ENCODE measurements at regions not wholly inside any gene's neighbourhood (a gene's known extent, or its start where the extent isn't known, plus 50 kb on each side); places are given as distances from the start of the nearest gene placed in this dataset.

- no peak overlapping the region for H3K27ac ChIP-seq (ENCODE audit: low read depth in 1 of 2, low read length in 2 of 2)
- H3K4me3 Mint-ChIP-seq = no peak overlapping the region
- no peaks in the 10 kb centered on the region for H3K36me3 ChIP-seq (replicated peaks in 1 of 2; ENCODE audit: control insufficient read depth in 1 of 2, insufficient read depth in 2 of 2, low read length in 2 of 2)
- H3K27me3 Mint-ChIP-seq (ENCODE audit: low read depth in 3 of 3) = no peaks in the 10 kb centered on the region
- no peak overlapping the region for H3K9ac ChIP-seq (ENCODE audit: insufficient read depth, low read length, poor library complexity, severe bottlenecking)
- no peak overlapping the region for H2AFZ ChIP-seq (ENCODE audit: insufficient read depth, low read depth, low read length, poor library complexity, severe bottlenecking)
- no CpG with 5 or more reads among the region's 1 CpG for WGBS (ENCODE audit: insufficient coverage)
- no peak overlapping the region for H3K27ac Mint-ChIP-seq
- DNase-seq = no peak
- no peaks in the 10 kb centered on the region for H3K4me1 ChIP-seq (ENCODE audit: control insufficient read depth in 1 of 2, insufficient read depth in 2 of 2, low read length in 2 of 2)
- peaks cover 0 to 6% (median 3%) of the 10 kb centered on the region in 7 donors for H3K9me3 Mint-ChIP-seq
- H3K4me1 Mint-ChIP-seq = no peaks in the 10 kb centered on the region
- intact Hi-C loops (cut with micrococcal nuclease) = no loop called here
- H3K79me2 ChIP-seq (ENCODE audit: insufficient read depth, low read length) = no peaks in the 10 kb centered on the region
- no peaks in the 10 kb centered on the region for H3K27me3 ChIP-seq (ENCODE audit: control insufficient read depth in 2 of 2, insufficient read depth in 2 of 2, low read length in 2 of 2)
- no peak overlapping the region for H3K4me3 ChIP-seq (replicated peaks in 1 of 3; ENCODE audit: low read depth in 2 of 3, low read length in 3 of 3)
- H3K9me3 ChIP-seq (replicated peaks in 1 of 2; ENCODE audit: control insufficient read depth in 1 of 2, insufficient read depth in 1 of 2, low read length in 2 of 2) = peaks cover 0 to 9% of the 10 kb centered on the region in 2 donors
- no peaks in the 10 kb centered on the region for H4K20me1 ChIP-seq (ENCODE audit: insufficient read depth, low read length)
- no peaks in the 10 kb centered on the region for H3K36me3 Mint-ChIP-seq
- TF ChIP-seq, protein P1, sequence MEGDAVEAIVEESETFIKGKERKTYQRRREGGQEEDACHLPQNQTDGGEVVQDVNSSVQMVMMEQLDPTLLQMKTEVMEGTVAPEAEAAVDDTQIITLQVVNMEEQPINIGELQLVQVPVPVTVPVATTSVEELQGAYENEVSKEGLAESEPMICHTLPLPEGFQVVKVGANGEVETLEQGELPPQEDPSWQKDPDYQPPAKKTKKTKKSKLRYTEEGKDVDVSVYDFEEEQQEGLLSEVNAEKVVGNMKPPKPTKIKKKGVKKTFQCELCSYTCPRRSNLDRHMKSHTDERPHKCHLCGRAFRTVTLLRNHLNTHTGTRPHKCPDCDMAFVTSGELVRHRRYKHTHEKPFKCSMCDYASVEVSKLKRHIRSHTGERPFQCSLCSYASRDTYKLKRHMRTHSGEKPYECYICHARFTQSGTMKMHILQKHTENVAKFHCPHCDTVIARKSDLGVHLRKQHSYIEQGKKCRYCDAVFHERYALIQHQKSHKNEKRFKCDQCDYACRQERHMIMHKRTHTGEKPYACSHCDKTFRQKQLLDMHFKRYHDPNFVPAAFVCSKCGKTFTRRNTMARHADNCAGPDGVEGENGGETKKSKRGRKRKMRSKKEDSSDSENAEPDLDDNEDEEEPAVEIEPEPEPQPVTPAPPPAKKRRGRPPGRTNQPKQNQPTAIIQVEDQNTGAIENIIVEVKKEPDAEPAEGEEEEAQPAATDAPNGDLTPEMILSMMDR (IDR thresholded peaks at IDR 0.05) = no peak
- no peak overlapping the region for H3K4me2 ChIP-seq (replicated peaks; ENCODE audit: extremely low read depth, low read length, poor library complexity, severe bottlenecking)
These were observed 2315.7 kb upstream of the TENM3 start for GRCh38 chr4:179927473-179927872.

DNA sequence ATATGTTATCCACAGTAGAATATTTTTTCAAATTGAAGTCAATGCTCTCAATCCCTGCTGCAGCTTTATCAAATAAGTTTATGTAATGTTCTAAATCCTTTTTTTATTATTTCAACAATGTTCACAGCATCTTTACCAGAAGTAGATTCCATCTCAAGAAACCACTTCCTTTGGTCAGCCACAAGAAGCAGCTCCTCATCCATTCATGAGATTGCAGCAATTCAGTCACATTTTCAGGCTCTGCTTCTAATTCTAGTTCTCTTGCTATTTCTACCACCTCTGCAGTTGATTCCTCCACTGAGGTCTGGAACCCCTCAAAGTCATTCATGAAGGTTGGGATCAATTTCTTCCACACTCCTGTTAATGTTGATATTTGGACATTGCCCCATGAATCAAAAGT, 2301.3 kb upstream of the TENM3 start:
- no peak overlapping the region for H3K9ac ChIP-seq (ENCODE audit: insufficient read depth, low read length, poor library complexity, severe bottlenecking)
- H3K4me1 ChIP-seq (ENCODE audit: control insufficient read depth in 1 of 2, insufficient read depth in 2 of 2, low read length in 2 of 2) = no peaks in the 10 kb centered on the region
- no peak for DNase-seq
- H3K4me2 ChIP-seq (replicated peaks; ENCODE audit: extremely low read depth, low read length, poor library complexity, severe bottlenecking) = no peak overlapping the region
- Mint-ChIP-seq H3K27me3 (ENCODE audit: low read depth in 3 of 3) (peaks cover 0 to 3% (median 1%) of the 10 kb centered on the region in 3 donors), H3K27ac (no peak overlapping the region), H3K4me1 (no peaks in the 10 kb centered on the region), H3K9me3 (peaks cover 0 to 9% (median 4%) of the 10 kb centered on the region in 7 donors), H3K36me3 (no peaks in the 10 kb centered on the region), H3K4me3 (no peak overlapping the region)
- H4K20me1 ChIP-seq (ENCODE audit: insufficient read depth, low read length) = no peaks in the 10 kb centered on the region
- intact Hi-C loops (cut with micrococcal nuclease) = no loop called here
- no peaks in the 10 kb centered on the region for H3K79me2 ChIP-seq (ENCODE audit: insufficient read depth, low read length)
- H3K27ac ChIP-seq (ENCODE audit: low read depth in 1 of 2, low read length in 2 of 2) = no peak overlapping the region
- no peaks in the 10 kb centered on the region for H3K27me3 ChIP-seq (ENCODE audit: control insufficient read depth in 2 of 2, insufficient read depth in 2 of 2, low read length in 2 of 2)
- TF ChIP-seq, protein P1 (IDR thresholded peaks at IDR 0.05) = no peak
- no peaks in the 10 kb centered on the region for H3K36me3 ChIP-seq (replicated peaks in 1 of 2; ENCODE audit: control insufficient read depth in 1 of 2, insufficient read depth in 2 of 2, low read length in 2 of 2)
- H3K4me3 ChIP-seq (replicated peaks in 1 of 3; ENCODE audit: low read depth in 2 of 3, low read length in 3 of 3) = no peak overlapping the region
- H3K9me3 ChIP-seq (replicated peaks in 1 of 2; ENCODE audit: control insufficient read depth in 1 of 2, insufficient read depth in 1 of 2, low read length in 2 of 2) = peaks cover 0 to 8% of the 10 kb centered on the region in 2 donors
- no peak overlapping the region for H2AFZ ChIP-seq (ENCODE audit: insufficient read depth, low read depth, low read length, poor library complexity, severe bottlenecking)

All from CD14-positive monocyte (primary cell).